Gastroesophageal sphincter (tissue), 3 donors: ENCODE measurements at regions not wholly inside any gene's neighbourhood (a gene's known extent, or its start where the extent isn't known, plus 50 kb on each side); places are given as distances from the start of the nearest gene placed in this dataset.

Experiments used
- EP300 ChIP-seq: sonication (generic); formaldehyde crosslinking; IDR thresholded peaks from one replicate; pipeline ENCODE4 v1.6.1; 2017; ENCODE audit warnings: antibody characterized with exemption, mild to moderate bottlenecking
- POLR2A ChIP-seq, 2 donors: fragments of 450-650 bp; IDR thresholded peaks; one replicate each; pipeline ENCODE4 v1.6.1; 2017; ENCODE audit warnings: antibody characterized with exemption in 2 of 2, mild to moderate bottlenecking in 2 of 2, moderate library complexity in 1 of 2
- POLR2AphosphoS5 ChIP-seq: sonication (generic); formaldehyde crosslinking; IDR thresholded peaks from one replicate; pipeline ENCODE4 v1.6.1; 2017; ENCODE audit warnings: antibody characterized with exemption
- TF ChIP-seq, protein P1 (sequence below), 4 experiments: fragments of 200-600 bp in 2 of 4; fragments of 450-650 bp in 2 of 4; sonication (generic) in 1 of 4; IDR thresholded peaks; one replicate each; pipeline ENCODE4 v1.5.1; 2017 to 2019; ENCODE audit warnings: antibody characterized with exemption in 4 of 4, mild to moderate bottlenecking in 2 of 4, moderate library complexity in 2 of 4

DNA sequence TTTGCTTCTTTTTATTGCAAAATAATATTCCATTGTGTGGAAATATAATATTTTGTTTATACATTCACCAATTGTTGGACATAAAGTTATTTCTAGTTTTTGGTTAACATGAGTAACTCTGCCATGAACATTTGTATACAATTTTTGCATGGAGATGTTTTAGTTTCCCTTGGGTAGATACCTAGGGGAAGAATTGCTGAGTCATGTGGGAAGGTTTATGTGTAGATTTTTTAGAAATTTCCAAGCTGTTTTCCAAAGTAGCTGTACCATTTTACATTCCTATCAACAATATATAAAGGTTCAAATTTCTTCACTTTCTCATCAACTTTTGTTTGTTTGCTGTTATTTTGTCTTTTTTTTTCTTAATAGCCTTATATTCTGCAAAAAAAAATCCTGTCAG lies 664.7 kb upstream of the FBXO33 start:
- TF ChIP-seq, protein P1, sequence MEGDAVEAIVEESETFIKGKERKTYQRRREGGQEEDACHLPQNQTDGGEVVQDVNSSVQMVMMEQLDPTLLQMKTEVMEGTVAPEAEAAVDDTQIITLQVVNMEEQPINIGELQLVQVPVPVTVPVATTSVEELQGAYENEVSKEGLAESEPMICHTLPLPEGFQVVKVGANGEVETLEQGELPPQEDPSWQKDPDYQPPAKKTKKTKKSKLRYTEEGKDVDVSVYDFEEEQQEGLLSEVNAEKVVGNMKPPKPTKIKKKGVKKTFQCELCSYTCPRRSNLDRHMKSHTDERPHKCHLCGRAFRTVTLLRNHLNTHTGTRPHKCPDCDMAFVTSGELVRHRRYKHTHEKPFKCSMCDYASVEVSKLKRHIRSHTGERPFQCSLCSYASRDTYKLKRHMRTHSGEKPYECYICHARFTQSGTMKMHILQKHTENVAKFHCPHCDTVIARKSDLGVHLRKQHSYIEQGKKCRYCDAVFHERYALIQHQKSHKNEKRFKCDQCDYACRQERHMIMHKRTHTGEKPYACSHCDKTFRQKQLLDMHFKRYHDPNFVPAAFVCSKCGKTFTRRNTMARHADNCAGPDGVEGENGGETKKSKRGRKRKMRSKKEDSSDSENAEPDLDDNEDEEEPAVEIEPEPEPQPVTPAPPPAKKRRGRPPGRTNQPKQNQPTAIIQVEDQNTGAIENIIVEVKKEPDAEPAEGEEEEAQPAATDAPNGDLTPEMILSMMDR (IDR thresholded peaks at IDR 0.05): no peak
- TF ChIP-seq POLR2A (IDR thresholded peaks at IDR 0.05): no peak
- TF ChIP-seq EP300: no peak
- TF ChIP-seq POLR2AphosphoS5: no peak
